Mesenchymal stem cell (in vitro differentiated cells and primary cell): ENCODE measurements at regions not wholly inside any gene's neighbourhood (a gene's known extent, or its start where the extent isn't known, plus 50 kb on each side); places are given as distances from the start of the nearest gene placed in this dataset.
"Not testable (repeated sequence)": the region's sequence is repeated elsewhere in the genome, so short reads cannot be mapped to it uniquely, and the experiment has no call there.

Experiments used
- DNase-seq: peaks from one replicate; pipeline ENCODE4 v3.0.0-alpha.2; 2013
- H2AFZ ChIP-seq: one replicate; pipeline ENCODE4 v1.6.1; 2013; ENCODE audit warnings: low read depth, mild to moderate bottlenecking, control low read depth, inconsistent platforms, low read length, moderate library complexity
- H2AK5ac ChIP-seq: 2 replicates; pipeline ENCODE4 v1.6.1; 2013; ENCODE audit warnings: low read length, moderate library complexity, mild to moderate bottlenecking, inconsistent platforms; ENCODE audit not compliant: severe bottlenecking
- H2BK120ac ChIP-seq: one replicate; pipeline ENCODE4 v1.6.1; 2013; ENCODE audit warnings: low read depth, mild to moderate bottlenecking, inconsistent platforms, low read length, moderate library complexity
- H2BK12ac ChIP-seq, 2 experiments: one replicate each; pipeline ENCODE4 v1.6.1; 2013; ENCODE audit warnings: inconsistent platforms in 2 of 2, low read length in 2 of 2, mild to moderate bottlenecking in 2 of 2, moderate library complexity in 2 of 2, control low read depth in 1 of 2
- H2BK15ac ChIP-seq: one replicate; pipeline ENCODE4 v1.6.1; 2013; ENCODE audit warnings: mild to moderate bottlenecking, low read depth, inconsistent platforms; ENCODE audit not compliant: poor library complexity, severe bottlenecking
- H2BK5ac ChIP-seq: 2 replicates; pipeline ENCODE4 v1.6.1; 2013; ENCODE audit warnings: low read depth, mild to moderate bottlenecking, low read length, control low read depth, inconsistent platforms; ENCODE audit not compliant: poor library complexity, severe bottlenecking
- H3K14ac ChIP-seq, 2 experiments: one replicate each; pipeline ENCODE4 v1.6.1; 2013; ENCODE audit warnings: inconsistent platforms in 2 of 2, low read length in 2 of 2, control low read depth in 1 of 2, mild to moderate bottlenecking in 1 of 2, moderate library complexity in 1 of 2
- H3K18ac ChIP-seq, 2 experiments: one replicate each; pipeline ENCODE4 v1.6.1; 2013; ENCODE audit warnings: inconsistent platforms in 2 of 2, low read length in 2 of 2, control low read depth in 1 of 2, low read depth in 1 of 2, mild to moderate bottlenecking in 1 of 2
- H3K23ac ChIP-seq, 2 experiments: one replicate each; pipeline ENCODE4 v1.6.1; 2013; ENCODE audit warnings: inconsistent platforms in 2 of 2, low read length in 2 of 2, mild to moderate bottlenecking in 2 of 2, moderate library complexity in 2 of 2, control low read depth in 1 of 2
- H3K27ac ChIP-seq: 2 replicates; pipeline ENCODE4 v1.5.1; 2013; ENCODE audit warnings: mild to moderate bottlenecking, moderate library complexity, low read length, control low read depth, inconsistent platforms; ENCODE audit not compliant: poor library complexity, severe bottlenecking
- H3K27me3 ChIP-seq, 2 experiments: 2 replicates each; pipeline versions ENCODE4 v1.6.1 to v1.7.0; 2013; ENCODE audit warnings: low read length in 2 of 2, mild to moderate bottlenecking in 2 of 2, moderate library complexity in 2 of 2, control low read depth in 1 of 2, inconsistent platforms in 1 of 2; ENCODE audit not compliant: control insufficient read depth in 1 of 2, insufficient read depth in 1 of 2
- H3K36me3 ChIP-seq, 2 experiments: 2 replicates each; pipeline versions ENCODE4 v1.6.1 to v1.7.0; 2013; ENCODE audit warnings: low read length in 2 of 2, control low read depth in 1 of 2, inconsistent platforms in 1 of 2, low read depth in 1 of 2, mild to moderate bottlenecking in 1 of 2; ENCODE audit not compliant: insufficient read depth in 2 of 2, control insufficient read depth in 1 of 2
- H3K4ac ChIP-seq, 2 experiments: one replicate each; pipeline ENCODE4 v1.6.1; 2013; ENCODE audit warnings: inconsistent platforms in 2 of 2, low read length in 2 of 2, mild to moderate bottlenecking in 2 of 2, moderate library complexity in 2 of 2, control low read depth in 1 of 2, low read depth in 1 of 2
- H3K4me1 ChIP-seq: 2 replicates; pipeline ENCODE4 v1.6.1; 2013; ENCODE audit warnings: low read depth, low read length, control low read depth; ENCODE audit not compliant: control insufficient read depth, insufficient read depth
- H3K4me2 ChIP-seq: 2 replicates; pipeline ENCODE4 v1.6.1; 2013; ENCODE audit warnings: low read length, mild to moderate bottlenecking, inconsistent platforms; ENCODE audit not compliant: poor library complexity, severe bottlenecking
- H3K4me3 ChIP-seq, 2 experiments: 2 replicates each; pipeline versions ENCODE4 v1.5.1 to v1.7.0; 2013; ENCODE audit warnings: low read length in 2 of 2, mild to moderate bottlenecking in 2 of 2, control low read depth in 1 of 2, low read depth in 1 of 2; ENCODE audit not compliant: insufficient read depth in 1 of 2
- H3K79me1 ChIP-seq: replicated peaks from 2 replicates; pipeline ENCODE4 v1.6.1; 2013; ENCODE audit warnings: mild to moderate bottlenecking, control low read depth, low read length, inconsistent platforms; ENCODE audit not compliant: poor library complexity, severe bottlenecking
- H3K9ac ChIP-seq: 2 replicates; pipeline ENCODE4 v1.7.0; 2013; ENCODE audit warnings: mild to moderate bottlenecking, low read length, moderate library complexity
- H3K9me3 ChIP-seq: 2 replicates; pipeline ENCODE4 v1.7.0; 2013; ENCODE audit warnings: mild to moderate bottlenecking, low read length; ENCODE audit not compliant: control insufficient read depth
- H4K8ac ChIP-seq: one replicate; pipeline ENCODE4 v1.6.1; 2013; ENCODE audit warnings: inconsistent platforms, mild to moderate bottlenecking, low read length, moderate library complexity
- H4K91ac ChIP-seq: one replicate; pipeline ENCODE4 v1.6.1; 2013; ENCODE audit warnings: mild to moderate bottlenecking, low read length, inconsistent platforms
- WGBS: methylation state at CpG from one replicate; pipeline ENCODE4 v1.1.7; 2013; ENCODE audit warnings: mixed read lengths; 5-methylcytosine and 5-hydroxymethylcytosine counted together

- H4K91ac ChIP-seq: no peak overlapping the region
- peaks cover 28% of the 10 kb centered on the region for H3K9me3 ChIP-seq
- H2AFZ ChIP-seq: no peak overlapping the region
- no peaks in the 10 kb centered on the region for H3K27me3 ChIP-seq
- H2BK5ac ChIP-seq: no peak overlapping the region
- H2BK120ac ChIP-seq: no peak overlapping the region
- no peak overlapping the region for H3K4me3 ChIP-seq
- no peak overlapping the region for H3K4ac ChIP-seq
- H3K9ac ChIP-seq: no peak overlapping the region
- no peak overlapping the region for H4K8ac ChIP-seq
- H2AK5ac ChIP-seq: no peak overlapping the region
- no peaks in the 10 kb centered on the region for H3K36me3 ChIP-seq
- no peak overlapping the region for H3K18ac ChIP-seq
- H2BK12ac ChIP-seq: no peak overlapping the region
- DNase-seq: no peak
- H3K27ac ChIP-seq: no peak overlapping the region
- 33% methylated on average over 1 of the region's 2 CpGs for WGBS
- H3K79me1 ChIP-seq: no peaks in the 10 kb centered on the region
- H3K4me2 ChIP-seq: no peak overlapping the region
- no peak overlapping the region for H3K14ac ChIP-seq
- H3K23ac ChIP-seq: no peak overlapping the region
- H3K4me1 ChIP-seq: no peaks in the 10 kb centered on the region
- no peak overlapping the region for H2BK15ac ChIP-seq
Measured at GRCh38 chr17:22718689-22719088, 1026.4 kb downstream of the KCNJ18 start.

- H2BK120ac ChIP-seq, H4K8ac ChIP-seq, H2BK12ac ChIP-seq, H3K4me2 ChIP-seq, H2BK5ac ChIP-seq, H2AFZ ChIP-seq, H3K27ac ChIP-seq, H3K27me3 ChIP-seq, H3K79me1 ChIP-seq, H4K91ac ChIP-seq, H3K4me3 ChIP-seq, H3K4me1 ChIP-seq, H2BK15ac ChIP-seq, H3K4ac ChIP-seq, H3K14ac ChIP-seq, H3K18ac ChIP-seq, DNase-seq, H3K36me3 ChIP-seq, H2AK5ac ChIP-seq, H3K9ac ChIP-seq, H3K23ac ChIP-seq: not testable (repeated sequence)
- peaks cover 44% of the 10 kb centered on the region for H3K9me3 ChIP-seq
- 94% methylated on average over 11 of the region's 27 CpGs for WGBS
Measured at GRCh38 chr17:22741066-22741465, 1048.7 kb downstream of the KCNJ18 start.
